GM12874 (cell line): ENCODE measurements at regions not wholly inside any gene's neighbourhood (a gene's known extent, or its start where the extent isn't known, plus 50 kb on each side); places are given as distances from the start of the nearest gene placed in this dataset.

ENCODE experiments used
- TF ChIP-seq, protein P1 (sequence below): IDR thresholded peaks from 2 replicates; pipeline ENCODE4 v1.5.1; 2011; ENCODE audit warnings: low read depth, mild to moderate bottlenecking, control low read depth, low read length, moderate library complexity; ENCODE audit not compliant: insufficient read depth

DNA sequence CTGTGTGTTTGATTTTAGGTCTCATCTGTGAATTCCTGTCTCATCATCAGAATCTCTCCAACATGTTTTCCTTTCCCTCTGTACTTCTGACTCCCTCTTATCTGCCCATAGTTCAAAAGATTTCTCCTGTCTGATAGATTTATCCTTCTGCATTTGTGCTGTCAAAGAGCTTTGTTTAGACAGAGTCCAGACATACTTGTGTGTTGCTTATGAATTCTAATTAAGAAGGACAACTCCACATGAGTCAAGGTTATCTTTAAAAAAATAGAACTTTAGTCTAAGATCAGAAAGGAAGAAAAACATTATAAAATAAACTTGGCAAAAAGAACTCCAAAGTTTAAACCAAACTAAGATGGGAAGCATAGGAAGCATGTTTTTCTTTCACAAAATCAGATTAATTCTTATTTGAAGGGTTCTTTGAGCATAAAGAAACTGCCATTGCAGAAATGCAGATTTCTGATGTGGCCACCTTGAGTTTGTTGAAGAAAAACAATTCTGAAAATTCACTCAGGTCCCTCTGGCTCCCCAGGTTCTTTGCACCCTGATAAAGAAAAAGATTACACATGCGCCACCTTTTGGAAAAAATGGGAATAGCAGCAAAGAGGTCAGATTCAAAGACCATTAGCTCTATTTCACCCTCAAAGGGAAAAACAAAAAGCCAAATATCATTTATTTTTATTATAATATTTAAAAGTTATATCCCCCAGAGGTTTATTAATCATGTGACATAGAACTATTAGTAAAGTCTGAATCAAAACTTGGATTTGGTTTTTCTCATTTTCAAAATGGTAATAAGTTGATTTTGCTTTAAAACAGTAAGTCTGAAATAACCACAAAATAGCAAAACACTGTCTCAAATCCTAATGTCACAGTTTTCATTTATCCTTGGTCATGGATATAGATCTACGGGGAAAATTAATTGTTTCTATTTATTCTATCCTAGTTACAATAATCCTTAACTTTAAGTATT lies 143.7 kb upstream of the DCN start:
- TF ChIP-seq, protein P1, sequence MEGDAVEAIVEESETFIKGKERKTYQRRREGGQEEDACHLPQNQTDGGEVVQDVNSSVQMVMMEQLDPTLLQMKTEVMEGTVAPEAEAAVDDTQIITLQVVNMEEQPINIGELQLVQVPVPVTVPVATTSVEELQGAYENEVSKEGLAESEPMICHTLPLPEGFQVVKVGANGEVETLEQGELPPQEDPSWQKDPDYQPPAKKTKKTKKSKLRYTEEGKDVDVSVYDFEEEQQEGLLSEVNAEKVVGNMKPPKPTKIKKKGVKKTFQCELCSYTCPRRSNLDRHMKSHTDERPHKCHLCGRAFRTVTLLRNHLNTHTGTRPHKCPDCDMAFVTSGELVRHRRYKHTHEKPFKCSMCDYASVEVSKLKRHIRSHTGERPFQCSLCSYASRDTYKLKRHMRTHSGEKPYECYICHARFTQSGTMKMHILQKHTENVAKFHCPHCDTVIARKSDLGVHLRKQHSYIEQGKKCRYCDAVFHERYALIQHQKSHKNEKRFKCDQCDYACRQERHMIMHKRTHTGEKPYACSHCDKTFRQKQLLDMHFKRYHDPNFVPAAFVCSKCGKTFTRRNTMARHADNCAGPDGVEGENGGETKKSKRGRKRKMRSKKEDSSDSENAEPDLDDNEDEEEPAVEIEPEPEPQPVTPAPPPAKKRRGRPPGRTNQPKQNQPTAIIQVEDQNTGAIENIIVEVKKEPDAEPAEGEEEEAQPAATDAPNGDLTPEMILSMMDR: peak; percentile 54; the same call in 1 of the 2 replicates

DNA sequence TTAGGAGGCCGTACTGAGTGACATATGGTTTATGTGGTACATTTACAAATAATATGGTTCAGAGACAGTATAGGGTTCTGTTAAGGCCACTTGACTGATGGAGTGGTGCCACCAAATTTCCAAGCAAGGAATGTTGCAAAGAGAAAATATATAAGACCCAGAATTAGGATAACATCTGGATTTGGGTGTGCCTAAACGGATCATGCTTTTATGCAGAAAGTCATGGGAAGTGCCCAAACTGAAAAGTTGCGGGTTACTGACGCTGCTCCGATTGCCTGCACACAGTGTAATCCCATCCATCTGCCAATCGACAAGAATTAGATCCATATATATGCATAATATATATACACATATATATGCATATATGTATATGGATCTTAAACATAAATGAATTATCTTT lies 138.4 kb upstream of the DCN start:
- TF ChIP-seq, protein P1: no peak

DNA sequence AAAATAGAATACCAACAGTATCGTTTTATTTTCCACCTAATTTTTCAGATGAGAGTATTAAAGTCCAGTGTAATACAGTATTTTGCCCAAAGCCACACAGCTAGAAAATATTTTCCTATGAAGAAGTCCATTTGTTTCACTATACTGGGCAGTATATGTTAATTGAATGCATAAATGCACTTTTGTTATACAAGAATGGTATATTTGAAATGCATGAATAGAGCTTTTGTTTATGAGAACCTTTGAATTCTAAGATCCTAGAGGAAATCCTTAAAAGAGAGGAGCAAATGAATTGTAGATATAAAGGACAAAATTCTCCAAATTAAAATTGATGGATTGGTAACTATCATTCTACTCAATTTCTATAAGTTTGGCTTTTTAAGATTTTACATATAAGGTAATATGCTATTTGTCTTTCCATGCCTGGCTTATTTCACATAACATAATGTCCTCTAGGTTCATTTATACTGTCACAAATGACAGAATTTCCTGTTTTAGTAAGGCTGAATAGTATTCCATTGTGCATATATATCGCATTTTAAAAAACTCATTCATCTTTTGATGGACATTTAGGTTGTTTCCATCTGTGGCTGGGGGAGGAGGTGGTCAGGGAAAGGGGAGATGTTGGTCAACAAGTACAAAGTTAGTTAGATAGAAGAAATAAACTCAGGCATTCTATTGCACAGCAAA lies 136.6 kb upstream of the DCN start:
- TF ChIP-seq, protein P1: no peak

DNA sequence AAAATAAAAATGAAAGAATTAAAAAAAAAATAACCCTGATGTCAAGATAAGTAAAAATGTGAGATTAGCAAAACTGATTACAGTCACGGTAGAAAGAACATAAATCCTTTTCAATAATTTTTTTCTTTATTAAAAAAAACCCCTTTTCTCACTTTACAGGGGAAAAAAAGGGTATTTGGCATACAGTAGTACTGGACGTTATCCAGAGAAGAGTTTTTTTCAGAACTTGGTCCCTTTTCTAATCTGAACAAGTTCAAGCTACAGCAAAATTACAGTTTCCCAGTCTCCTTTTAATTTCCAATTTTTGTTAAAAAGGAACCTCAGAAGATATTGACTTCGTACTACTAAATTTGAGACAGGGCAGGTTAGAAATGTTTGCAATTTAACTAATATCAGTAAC lies 134.7 kb upstream of the DCN start:
- TF ChIP-seq, protein P1: no peak

DNA sequence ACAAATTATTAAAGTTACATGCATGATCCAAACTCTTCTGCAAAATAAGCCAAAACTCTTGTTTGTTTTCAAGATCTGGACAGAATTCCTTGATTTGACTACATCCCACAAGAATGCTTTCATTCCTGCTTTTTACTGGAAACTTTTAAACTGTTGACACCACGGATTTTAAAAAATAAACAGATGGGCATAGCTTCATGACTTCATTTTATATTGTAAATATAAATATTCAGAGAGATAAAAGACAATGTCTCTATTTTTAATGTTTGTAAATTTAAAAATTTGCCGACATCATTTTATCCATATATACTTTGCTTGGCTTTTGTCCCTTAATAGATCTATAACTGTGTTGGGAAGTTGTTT lies 134.3 kb upstream of the DCN start:
- TF ChIP-seq, protein P1: no peak

DNA sequence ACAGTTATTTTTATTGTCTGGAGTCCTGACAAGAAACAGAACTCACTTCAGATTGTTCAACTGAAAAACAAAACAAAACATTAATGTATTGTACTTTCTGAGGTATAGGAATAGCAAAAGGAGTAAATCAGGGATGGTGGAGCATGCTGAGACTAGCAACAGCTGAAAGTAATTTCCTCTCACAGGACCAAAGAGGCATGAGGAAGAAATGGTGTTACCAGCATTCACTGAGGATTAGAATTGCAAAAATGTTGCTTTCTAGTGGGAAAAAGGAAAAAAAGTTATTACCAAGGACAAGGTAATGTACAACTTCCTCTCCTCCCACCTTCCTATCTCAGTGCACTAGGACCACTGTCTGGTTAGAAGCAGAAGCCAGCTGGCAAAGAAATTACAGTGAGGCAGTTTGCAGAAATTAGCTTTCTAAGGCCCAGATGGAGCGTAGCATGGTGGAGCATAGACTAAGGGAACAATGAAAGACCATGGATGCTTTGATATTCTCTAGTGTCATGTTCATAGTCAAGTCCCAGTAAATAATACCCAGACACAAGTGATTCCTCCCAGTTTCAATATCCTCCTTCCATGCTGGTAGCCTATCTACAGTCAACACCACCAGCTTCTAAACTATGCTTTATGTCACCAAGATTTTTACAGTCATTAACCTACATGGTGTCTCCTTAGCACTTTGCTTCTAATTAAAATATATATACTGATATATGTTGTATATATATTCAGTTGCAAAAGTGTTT lies 133.7 kb upstream of the DCN start:
- TF ChIP-seq, protein P1: no peak

DNA sequence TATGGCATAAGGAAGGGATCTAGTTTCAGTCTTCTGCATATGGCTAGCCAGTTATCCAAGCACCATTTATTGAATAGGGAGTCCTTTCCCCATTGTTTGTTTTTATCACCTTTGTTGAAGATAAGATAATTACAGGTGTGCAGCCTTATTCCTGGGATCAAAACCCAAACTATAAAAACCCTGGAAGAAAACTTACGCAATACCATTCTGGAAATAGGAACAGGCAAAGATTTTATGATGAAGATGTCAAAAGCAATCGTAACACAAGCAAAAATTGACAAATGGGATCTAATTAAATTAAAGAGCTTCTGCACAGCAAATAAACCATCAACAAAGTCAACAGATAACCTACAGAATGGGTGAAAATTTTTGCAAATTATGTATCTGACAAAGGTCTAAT lies 128.5 kb upstream of the DCN start:
- TF ChIP-seq, protein P1: no peak
